Activated CD4-positive, alpha-beta T cell treated with anti-CD3 and anti-CD28 coated beads, Interleukin-2, amount 10 ng/mL, durations not matched to agents 7 days and 5 days (primary cell): ENCODE measurements at regions not wholly inside any gene's neighbourhood (a gene's known extent, or its start where the extent isn't known, plus 50 kb on each side); places are given as distances from the start of the nearest gene placed in this dataset.

ENCODE experiments used
- CTCF ChIA-PET: fragments of 350-600 bp; sonication (Branson Sonifier 250); formaldehyde crosslinking; loops from one replicate; lab custom pipeline; 2021; ENCODE audit warnings: antibody characterized with exemption; lab: Charles Lee
- POLR2A ChIA-PET: fragments of 350-600 bp; sonication (Branson Sonifier 250); formaldehyde crosslinking; loops from one replicate; lab custom pipeline; 2021; ENCODE audit warnings: antibody characterized with exemption; lab: Charles Lee
- DNase-seq: peaks from one replicate; pipeline ENCODE4 v3.0.0-alpha.2; 2020
- H3K27ac Mint-ChIP-seq: one replicate; pipeline ENCODE4 v1.8.0; 2021; ENCODE audit warnings: mild to moderate bottlenecking, moderate library complexity, mixed read lengths
- H3K27me3 Mint-ChIP-seq: one replicate; pipeline ENCODE4 v1.8.0; 2021; ENCODE audit warnings: mixed read lengths
- H3K36me3 Mint-ChIP-seq: one replicate; pipeline ENCODE4 v1.8.0; 2021; ENCODE audit warnings: low read depth, mixed read lengths
- H3K4me1 Mint-ChIP-seq: one replicate; pipeline ENCODE4 v1.8.0; 2021; ENCODE audit warnings: mixed read lengths
- H3K4me3 Mint-ChIP-seq: one replicate; pipeline ENCODE4 v1.8.0; 2021; ENCODE audit warnings: mild to moderate bottlenecking, moderate library complexity, mixed read lengths
- H3K9me3 Mint-ChIP-seq: one replicate; pipeline ENCODE4 v1.8.0; 2021; ENCODE audit warnings: mixed read lengths

DNA sequence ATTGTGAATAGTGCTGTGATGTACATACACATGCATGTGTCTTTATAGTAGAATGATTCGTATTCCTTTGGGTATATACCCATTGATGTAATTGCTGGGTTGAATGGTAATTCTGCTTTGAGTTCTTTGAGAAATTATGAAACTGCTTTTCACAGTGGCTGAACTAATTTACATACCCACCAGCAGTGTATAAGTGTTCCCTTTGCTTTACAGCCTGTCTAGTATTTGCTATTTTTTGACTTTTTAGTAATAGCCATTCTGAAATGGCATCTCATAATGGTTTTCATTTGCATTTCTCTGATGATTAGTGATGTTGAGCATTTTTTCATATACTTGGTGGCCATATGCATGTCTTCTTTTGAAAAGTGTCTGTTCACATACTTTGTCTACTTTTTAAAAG lies 54.5 kb upstream of the FAM78B start:
- ChIA-PET POLR2A (no interaction called here), CTCF (no interaction called here)
- Mint-ChIP-seq H3K4me3 (no peak overlapping the region), H3K27ac (no peak overlapping the region), H3K36me3 (no peaks in the 10 kb centered on the region), H3K9me3 (peaks cover 47% of the 10 kb centered on the region), H3K27me3 (no peaks in the 10 kb centered on the region), H3K4me1 (no peaks in the 10 kb centered on the region)
- no peak for DNase-seq

DNA sequence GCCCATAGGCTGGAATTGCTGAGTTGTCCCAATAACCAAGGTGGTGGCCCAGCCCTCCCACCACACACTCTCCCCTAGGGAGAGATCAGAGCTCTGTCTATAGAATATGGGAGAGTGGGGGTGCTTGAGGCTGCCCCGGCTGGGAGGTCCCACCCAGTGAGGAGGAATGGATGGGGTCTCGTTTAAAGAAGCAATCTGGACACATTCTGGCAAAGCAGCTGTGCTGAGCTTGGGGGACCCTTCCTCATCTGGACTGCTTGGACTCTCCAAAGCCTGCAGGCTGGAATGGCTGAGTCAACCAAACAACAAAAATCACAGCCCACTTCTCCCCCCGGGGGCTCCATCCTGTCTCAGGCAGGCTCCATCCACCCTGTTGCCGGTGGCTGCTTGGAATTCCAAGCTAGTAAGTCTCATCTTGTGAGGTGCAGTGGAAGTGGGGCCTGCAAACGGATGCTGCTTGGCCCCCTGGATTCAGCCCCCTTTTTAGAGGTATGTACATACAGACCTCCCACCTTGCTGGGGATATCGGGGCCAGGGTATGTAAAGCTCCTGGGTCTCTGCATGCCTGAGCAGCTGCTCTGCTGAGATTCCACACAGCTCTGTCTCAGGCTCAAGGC lies 67.1 kb upstream of the FAM78B start:
- POLR2A ChIA-PET = no interaction called here
- no peaks in the 10 kb centered on the region for H3K36me3 Mint-ChIP-seq
- no peak overlapping the region for H3K4me3 Mint-ChIP-seq
- CTCF ChIA-PET = no interaction called here
- H3K27ac Mint-ChIP-seq = no peak overlapping the region
- no peaks in the 10 kb centered on the region for H3K4me1 Mint-ChIP-seq
- DNase-seq = no peak
- peaks cover 8% of the 10 kb centered on the region for H3K9me3 Mint-ChIP-seq
- no peaks in the 10 kb centered on the region for H3K27me3 Mint-ChIP-seq

DNA sequence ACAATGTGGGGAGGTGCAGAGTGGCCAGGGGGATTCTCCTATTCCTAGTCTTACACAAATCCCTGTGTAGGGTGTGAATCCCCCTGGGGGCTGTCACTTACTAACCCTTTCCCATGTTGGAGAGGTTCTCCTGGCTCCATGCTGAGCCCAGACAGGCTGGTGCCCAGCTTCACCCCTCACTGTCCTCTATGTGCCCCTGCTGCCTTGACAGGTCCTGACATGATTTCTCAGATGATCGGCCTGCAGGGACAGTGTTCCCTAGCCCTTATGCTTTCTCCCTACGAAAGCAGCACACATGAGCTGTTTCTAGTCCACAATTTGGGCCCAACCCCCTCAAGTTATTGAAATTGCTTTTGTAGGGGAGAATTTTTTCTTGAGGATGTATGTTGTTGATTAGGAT lies 68.9 kb upstream of the FAM78B start:
- no peak for DNase-seq
- CTCF ChIA-PET = no interaction called here
- Mint-ChIP-seq H3K4me1 (no peaks in the 10 kb centered on the region), H3K9me3 (peaks cover 8% of the 10 kb centered on the region), H3K36me3 (no peaks in the 10 kb centered on the region), H3K27ac (no peak overlapping the region), H3K4me3 (no peak overlapping the region), H3K27me3 (no peaks in the 10 kb centered on the region)
- POLR2A ChIA-PET = no interaction called here

DNA sequence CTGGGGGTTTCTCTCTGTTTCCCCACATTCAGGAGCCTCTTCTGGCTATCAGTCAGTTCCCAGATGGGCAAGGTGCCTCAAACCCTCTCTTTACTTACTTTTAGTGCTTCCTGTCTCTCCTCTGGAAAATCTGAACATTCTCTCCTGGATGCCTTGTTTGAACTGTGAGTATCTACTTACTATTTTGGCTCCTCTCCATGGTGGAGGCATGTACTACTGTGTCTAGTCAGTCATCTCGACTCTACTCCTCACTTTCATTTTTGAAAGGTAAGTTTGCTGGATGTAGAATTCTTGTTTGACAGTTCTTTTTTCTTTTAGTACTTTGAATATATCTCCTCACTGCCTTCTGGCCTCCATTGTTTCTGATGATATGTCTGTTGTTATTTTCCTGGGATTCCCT lies 70.9 kb upstream of the FAM78B start:
- Mint-ChIP-seq H3K27me3 (no peaks in the 10 kb centered on the region), H3K4me3 (no peak overlapping the region), H3K4me1 (no peaks in the 10 kb centered on the region), H3K9me3 (peaks cover 2% of the 10 kb centered on the region), H3K27ac (no peak overlapping the region), H3K36me3 (no peaks in the 10 kb centered on the region)
- CTCF ChIA-PET = no interaction called here
- no peak for DNase-seq
- POLR2A ChIA-PET = no interaction called here

DNA sequence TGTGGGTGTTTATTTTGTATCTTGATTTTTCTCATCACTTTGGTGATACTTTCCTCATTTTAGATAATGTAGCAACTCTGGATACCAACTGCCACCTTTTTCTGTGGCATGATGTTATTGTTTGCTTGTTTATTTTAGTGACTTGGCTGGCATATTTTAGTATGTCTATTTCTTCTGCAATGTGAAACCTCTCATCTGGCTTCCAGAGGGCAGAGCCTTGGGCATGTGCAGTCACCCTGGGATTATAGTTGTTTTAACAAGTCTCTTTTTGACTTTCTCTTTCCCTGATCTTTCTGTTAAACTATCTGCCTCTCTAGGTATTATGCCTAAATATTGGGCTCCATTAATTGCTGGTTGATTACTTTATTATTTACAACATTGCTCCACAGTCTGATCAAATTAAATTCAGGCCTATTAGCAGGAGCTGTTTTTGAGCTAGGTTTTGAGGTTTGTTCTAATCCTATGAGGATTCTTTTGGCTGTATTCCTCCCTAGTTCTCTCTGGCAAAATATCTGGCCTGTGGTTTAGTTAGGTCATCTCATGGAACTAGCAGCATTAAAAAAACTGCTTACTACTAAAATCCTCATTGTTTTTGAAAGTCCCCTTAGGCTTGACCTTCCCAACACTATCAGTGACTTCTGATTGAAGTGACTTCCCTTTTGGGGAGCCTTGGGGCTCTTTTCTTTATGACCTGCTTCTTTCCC lies 86.4 kb upstream of the FAM78B start:
- no peak for DNase-seq
- no peaks in the 10 kb centered on the region for H3K36me3 Mint-ChIP-seq
- CTCF ChIA-PET = no interaction called here
- H3K4me3 Mint-ChIP-seq = no peak overlapping the region
- POLR2A ChIA-PET = no interaction called here
- peaks cover 5% of the 10 kb centered on the region for H3K9me3 Mint-ChIP-seq
- no peak overlapping the region for H3K27ac Mint-ChIP-seq
- H3K27me3 Mint-ChIP-seq = no peaks in the 10 kb centered on the region
- H3K4me1 Mint-ChIP-seq = no peaks in the 10 kb centered on the region

DNA sequence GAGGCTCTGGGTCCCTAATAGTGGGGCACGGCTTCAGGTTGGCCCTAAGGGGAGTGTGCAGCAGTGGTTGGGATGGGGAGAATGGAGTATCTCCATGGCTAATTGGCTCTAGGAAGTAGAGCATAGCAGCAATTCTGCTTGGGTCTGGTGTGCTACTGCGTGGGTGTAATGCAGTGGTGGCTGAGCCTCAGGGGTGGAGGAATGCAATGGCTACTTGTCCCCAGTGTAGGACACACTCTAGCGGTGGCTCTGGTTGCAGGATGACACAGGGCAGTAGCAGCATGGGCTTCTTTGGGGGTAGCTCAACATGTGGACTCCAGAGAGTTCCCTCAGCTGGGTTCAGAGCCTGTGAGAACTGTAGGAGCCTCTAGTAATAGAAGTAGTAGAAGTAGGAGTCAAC lies 91.2 kb upstream of the FAM78B start:
- Mint-ChIP-seq H3K27ac (no peak overlapping the region), H3K9me3 (peaks cover 5% of the 10 kb centered on the region), H3K4me3 (no peak overlapping the region), H3K36me3 (no peaks in the 10 kb centered on the region), H3K27me3 (no peaks in the 10 kb centered on the region), H3K4me1 (no peaks in the 10 kb centered on the region)
- CTCF ChIA-PET = no interaction called here
- POLR2A ChIA-PET = no interaction called here
- DNase-seq = no peak

DNA sequence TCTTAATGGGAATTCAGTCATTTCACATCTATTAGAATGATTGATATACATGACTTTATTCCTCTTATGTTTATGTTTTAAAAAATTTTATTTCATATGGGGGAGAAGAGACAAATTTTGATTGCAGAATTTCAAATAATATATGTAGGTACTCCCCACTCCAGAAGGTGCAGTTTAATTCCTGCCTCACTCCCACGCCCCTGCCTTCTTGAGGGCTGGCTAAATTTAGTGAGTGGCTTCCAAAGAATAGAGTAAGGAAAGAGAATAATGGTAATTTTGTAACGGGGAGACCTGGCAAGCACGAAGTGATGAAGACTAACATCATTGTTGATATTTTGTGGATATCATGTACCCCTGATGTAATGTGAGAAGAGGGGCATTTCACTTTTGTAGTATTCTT lies 94.7 kb upstream of the FAM78B start:
- H3K4me3 Mint-ChIP-seq = no peak overlapping the region
- no peaks in the 10 kb centered on the region for H3K27me3 Mint-ChIP-seq
- peaks cover 2% of the 10 kb centered on the region for H3K9me3 Mint-ChIP-seq
- no peaks in the 10 kb centered on the region for H3K4me1 Mint-ChIP-seq
- H3K36me3 Mint-ChIP-seq = no peaks in the 10 kb centered on the region
- H3K27ac Mint-ChIP-seq = no peak overlapping the region
- ChIA-PET CTCF (no interaction called here), POLR2A (no interaction called here)
- no peak for DNase-seq

DNA sequence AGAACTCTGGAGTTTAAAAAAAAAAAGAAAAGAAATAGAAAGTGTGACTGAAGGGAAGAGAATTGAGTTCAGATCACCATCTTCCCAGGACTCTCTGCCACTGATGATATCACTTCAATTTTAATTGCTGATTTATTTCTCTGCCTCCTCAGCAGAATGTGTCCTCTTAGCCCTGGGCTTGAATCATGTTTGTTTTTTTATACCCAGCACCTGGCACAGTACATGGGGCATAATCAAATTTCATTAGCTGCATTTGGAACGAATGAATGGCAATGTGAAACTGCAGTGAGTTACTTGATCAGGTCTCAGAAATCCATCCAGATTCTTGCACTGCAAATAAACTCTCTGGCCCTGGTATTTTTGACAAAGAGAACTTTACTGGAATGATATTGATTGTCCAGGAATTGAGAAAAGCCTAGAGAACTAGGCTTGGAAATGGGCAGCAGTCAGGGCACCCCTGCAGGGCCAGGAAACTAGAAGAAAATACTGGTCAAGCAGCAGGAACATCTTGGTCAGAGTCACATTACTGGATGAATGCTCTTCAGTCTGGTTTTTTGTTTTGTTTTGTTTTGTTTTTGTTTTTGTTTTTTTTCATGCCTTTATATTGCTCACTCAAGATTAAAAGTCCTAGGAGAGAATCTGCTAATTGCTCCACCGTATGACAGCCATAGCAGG lies 103.8 kb upstream of the FAM78B start:
- Mint-ChIP-seq H3K27me3 (no peaks in the 10 kb centered on the region), H3K36me3 (no peaks in the 10 kb centered on the region), H3K4me1 (no peaks in the 10 kb centered on the region), H3K9me3 (no peaks in the 10 kb centered on the region), H3K27ac (no peak overlapping the region), H3K4me3 (no peak overlapping the region)
- ChIA-PET CTCF (no interaction called here), POLR2A (no interaction called here)
- no peak for DNase-seq

DNA sequence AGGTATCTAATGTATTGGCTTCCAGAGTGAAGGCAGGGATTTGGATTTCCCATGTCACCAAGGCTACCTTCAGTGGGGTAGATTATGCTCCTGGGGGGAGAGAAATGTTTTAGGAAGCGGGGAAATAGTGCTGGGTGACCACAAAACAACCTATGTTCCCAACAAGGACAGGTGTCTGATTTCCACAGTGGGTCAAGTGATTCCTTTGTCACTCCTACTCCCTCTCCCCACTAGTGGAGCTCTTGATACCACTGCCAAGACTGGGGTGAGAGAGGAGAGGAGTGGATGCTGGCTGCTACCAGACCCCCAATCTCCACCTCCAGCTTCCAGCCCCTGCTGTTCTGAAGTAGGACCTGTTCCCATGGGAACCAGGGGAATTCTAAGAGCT lies 104.3 kb upstream of the FAM78B start:
- Mint-ChIP-seq H3K27ac (no peak overlapping the region), H3K9me3 (no peaks in the 10 kb centered on the region), H3K36me3 (no peaks in the 10 kb centered on the region), H3K27me3 (no peaks in the 10 kb centered on the region), H3K4me1 (no peaks in the 10 kb centered on the region), H3K4me3 (no peak overlapping the region)
- no peak for DNase-seq
- POLR2A ChIA-PET = no interaction called here
- CTCF ChIA-PET = no interaction called here

DNA sequence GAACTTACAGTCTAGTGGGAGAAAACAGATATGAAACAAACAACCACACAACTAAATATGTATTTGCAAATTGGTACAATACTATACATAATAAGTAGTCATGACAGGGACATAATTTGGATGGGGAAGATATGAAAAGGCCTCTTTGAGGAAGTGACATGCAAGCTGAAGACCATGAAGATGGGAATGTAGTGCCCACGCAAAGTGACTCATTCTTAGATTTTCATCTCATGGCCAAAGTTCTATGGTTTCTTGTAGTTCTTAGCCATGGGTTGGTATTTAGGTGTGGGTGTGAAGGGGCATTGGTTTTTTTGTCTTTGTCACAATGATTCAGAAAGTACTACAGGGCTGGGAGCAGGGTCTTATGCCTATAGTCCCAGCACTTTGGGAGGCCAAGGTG lies 105.4 kb upstream of the FAM78B start:
- CTCF ChIA-PET = interaction anchor here (0.6 kb wide), 1 partner anchor 481 kb away, joined by 3 read pairs; no protein-coding TSS in a partner anchor
- Mint-ChIP-seq H3K36me3 (no peaks in the 10 kb centered on the region), H3K27ac (no peak overlapping the region), H3K4me3 (no peak overlapping the region), H3K9me3 (no peaks in the 10 kb centered on the region), H3K27me3 (no peaks in the 10 kb centered on the region), H3K4me1 (no peaks in the 10 kb centered on the region)
- POLR2A ChIA-PET = no interaction called here
- DNase-seq = no peak

DNA sequence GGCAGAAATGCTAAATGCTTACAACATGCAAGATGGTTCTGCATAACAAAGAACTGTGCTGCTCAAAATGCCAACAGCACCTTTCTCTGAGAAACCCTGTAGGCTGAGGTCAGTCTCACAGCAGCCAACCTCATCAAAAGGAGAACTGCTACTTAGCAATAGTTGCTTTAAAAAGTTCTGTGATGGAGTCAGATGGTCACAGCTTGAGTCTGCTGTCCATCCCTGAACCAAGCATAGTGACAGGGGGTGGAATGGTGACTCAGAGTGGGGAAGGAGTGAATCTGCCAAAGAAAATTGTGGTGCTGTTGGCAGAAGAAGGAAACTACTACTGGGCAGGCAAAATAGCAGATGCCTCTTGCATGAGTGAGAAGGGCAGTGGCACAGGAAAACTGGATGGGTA lies 106.0 kb upstream of the FAM78B start:
- DNase-seq = no peak
- Mint-ChIP-seq H3K27ac (no peak overlapping the region), H3K27me3 (no peaks in the 10 kb centered on the region), H3K9me3 (no peaks in the 10 kb centered on the region), H3K36me3 (no peaks in the 10 kb centered on the region), H3K4me1 (no peaks in the 10 kb centered on the region), H3K4me3 (no peak overlapping the region)
- POLR2A ChIA-PET = no interaction called here
- CTCF ChIA-PET = no interaction called here

DNA sequence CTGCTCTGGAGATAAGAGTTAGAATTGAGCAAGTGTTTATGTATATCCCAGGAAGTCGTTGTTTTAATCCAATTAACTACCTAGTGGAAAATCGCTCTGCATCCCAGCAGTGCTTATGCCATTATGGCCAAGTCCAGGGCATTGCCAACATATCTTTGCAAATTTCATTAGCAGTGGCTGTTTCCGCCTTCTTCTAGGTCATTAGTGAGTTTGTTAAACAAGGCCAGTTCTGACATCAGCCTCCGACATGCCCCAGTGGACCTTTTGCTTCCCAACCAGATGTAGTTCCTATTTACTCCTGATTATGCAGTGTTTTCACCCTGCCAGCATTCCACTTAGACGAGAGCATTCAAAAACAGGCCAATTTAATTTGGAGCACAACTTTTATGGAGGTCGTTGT lies 106.8 kb upstream of the FAM78B start:
- ChIA-PET POLR2A (no interaction called here), CTCF (no interaction called here)
- Mint-ChIP-seq H3K4me1 (no peaks in the 10 kb centered on the region), H3K4me3 (no peak overlapping the region), H3K9me3 (no peaks in the 10 kb centered on the region), H3K27me3 (no peaks in the 10 kb centered on the region), H3K36me3 (no peaks in the 10 kb centered on the region), H3K27ac (no peak overlapping the region)
- no peak for DNase-seq

DNA sequence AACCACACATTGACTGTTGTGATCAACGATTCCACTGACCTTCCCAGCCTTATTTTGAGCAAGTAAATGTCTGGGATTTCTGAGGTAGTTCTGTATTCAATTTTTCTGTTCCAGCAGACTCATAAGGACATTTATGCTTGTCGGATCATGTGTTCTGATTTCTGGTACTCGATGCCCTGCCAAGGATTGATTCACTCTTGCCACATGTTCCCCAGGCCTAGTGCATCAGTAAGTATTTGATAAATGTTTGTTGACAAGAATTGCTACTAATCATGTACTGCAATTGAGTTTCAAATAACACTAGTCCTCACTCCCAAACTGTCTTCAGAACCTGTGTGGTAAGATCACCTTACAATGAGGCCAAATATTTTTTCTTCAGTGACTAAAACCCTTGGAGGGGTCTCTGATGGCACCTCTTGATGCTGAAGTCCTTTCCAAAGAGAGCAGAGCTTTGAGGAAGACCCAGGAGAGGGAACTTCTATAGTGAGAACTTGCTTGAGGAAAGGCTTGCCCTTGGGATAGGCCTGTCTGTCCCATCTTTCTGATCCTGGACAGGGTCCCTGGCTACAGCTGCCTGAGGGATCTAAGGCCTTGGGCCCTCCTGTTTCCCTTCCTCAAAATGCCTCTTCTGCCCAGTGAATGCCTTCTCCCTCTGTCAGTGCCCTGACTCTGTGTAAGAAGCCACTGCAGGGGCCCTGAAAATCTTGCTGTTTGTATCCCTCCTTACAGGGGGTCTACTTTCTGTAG lies 115.8 kb upstream of the FAM78B start:
- no peaks in the 10 kb centered on the region for H3K9me3 Mint-ChIP-seq
- no peaks in the 10 kb centered on the region for H3K27me3 Mint-ChIP-seq
- CTCF ChIA-PET = no interaction called here
- H3K36me3 Mint-ChIP-seq = no peaks in the 10 kb centered on the region
- H3K4me1 Mint-ChIP-seq = no peaks in the 10 kb centered on the region
- POLR2A ChIA-PET = no interaction called here
- no peak overlapping the region for H3K4me3 Mint-ChIP-seq
- no peak for DNase-seq
- H3K27ac Mint-ChIP-seq = no peak overlapping the region
